Astrocyte of the spinal cord (primary cell): ENCODE measurements at regions not wholly inside any gene's neighbourhood (a gene's known extent, or its start where the extent isn't known, plus 50 kb on each side); places are given as distances from the start of the nearest gene placed in this dataset.

Experiments
- DNase-seq: peaks from one replicate; pipeline ENCODE4 v3.0.0; 2011; ENCODE audit warnings: low read depth, low spot score
- H3K4me3 ChIP-seq: 2 replicates; pipeline ENCODE4 v1.5.1; 2011; ENCODE audit warnings: low read depth, mild to moderate bottlenecking, low read length, moderate library complexity
- in situ Hi-C: cut with HindIII; loops from 2 replicates; pipeline ENCODE4 v1.10.0; 2017; ENCODE audit warnings: low sequenced_read_pairs
- TF ChIP-seq, protein P1 (sequence below): IDR thresholded peaks from 2 replicates; pipeline ENCODE4 v1.5.1; 2012; ENCODE audit warnings: low read depth, mild to moderate bottlenecking, low read length, inconsistent platforms

DNA sequence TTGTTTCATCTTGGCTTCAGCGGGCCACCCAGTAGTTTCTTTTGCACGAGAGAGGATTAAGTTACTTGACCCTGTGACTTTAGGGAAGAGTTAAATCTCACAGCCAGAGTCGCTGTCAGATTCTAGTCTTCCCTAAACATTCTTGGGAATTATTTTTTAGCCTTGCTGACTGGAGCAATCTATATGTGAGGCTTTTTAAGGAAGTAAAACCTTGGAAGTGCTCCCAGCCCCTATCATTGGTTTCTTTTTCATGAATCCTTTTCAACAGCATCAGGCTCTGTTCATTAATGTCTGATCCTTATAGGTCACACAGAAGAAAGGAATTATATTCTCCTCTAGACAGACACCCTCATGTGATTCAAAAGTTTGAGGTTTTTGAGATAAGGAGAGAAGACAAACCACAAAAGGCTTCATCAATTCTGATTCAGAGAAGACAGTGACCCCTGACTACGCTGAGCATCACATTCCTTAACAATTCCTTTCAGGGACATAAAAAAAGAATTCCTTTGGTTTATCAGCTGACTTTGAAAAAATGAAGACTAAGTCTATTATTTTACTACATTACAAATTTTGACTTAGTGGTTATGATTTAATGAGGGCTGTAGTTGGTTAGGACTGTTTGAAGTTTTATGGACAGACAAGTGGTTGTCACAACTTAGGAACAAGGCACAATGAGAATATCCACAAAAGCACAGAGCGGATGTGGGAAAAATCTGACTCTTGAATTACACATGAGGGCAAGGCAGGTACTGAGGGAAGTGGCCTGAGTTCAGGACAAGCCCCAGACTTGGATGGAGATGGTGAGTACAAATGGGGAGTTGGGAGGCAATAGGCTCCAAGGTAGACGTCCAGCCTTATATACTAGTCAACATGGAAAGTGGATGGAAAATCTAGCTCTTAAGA lies 171.1 kb upstream of the STT3B start:
- in situ Hi-C loops = no loop called here
- H3K4me3 ChIP-seq = no peak overlapping the region
- TF ChIP-seq, protein P1, sequence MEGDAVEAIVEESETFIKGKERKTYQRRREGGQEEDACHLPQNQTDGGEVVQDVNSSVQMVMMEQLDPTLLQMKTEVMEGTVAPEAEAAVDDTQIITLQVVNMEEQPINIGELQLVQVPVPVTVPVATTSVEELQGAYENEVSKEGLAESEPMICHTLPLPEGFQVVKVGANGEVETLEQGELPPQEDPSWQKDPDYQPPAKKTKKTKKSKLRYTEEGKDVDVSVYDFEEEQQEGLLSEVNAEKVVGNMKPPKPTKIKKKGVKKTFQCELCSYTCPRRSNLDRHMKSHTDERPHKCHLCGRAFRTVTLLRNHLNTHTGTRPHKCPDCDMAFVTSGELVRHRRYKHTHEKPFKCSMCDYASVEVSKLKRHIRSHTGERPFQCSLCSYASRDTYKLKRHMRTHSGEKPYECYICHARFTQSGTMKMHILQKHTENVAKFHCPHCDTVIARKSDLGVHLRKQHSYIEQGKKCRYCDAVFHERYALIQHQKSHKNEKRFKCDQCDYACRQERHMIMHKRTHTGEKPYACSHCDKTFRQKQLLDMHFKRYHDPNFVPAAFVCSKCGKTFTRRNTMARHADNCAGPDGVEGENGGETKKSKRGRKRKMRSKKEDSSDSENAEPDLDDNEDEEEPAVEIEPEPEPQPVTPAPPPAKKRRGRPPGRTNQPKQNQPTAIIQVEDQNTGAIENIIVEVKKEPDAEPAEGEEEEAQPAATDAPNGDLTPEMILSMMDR = no peak
- peak; percentile 77 for DNase-seq

DNA sequence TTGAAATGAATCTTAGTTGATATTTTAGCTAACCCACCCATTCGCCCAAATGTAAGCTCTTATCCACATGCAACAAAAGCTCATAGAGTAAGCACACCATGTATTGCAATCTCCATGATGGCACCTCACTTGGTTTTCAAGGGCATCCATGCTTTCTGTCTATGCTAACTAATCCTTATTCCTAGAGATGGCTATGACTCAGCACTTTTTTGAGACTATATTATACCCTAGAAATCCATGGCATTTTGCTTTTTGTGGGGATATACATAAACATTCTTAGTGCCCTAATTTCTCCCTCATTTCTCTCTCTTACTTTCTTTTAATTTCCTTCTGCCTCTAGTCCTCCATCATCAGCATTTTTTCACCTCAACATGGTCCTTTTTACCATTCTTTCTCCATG lies 168.5 kb upstream of the STT3B start:
- DNase-seq = no peak
- H3K4me3 ChIP-seq = no peak overlapping the region
- in situ Hi-C loops = no loop called here
- TF ChIP-seq, protein P1 = no peak

DNA sequence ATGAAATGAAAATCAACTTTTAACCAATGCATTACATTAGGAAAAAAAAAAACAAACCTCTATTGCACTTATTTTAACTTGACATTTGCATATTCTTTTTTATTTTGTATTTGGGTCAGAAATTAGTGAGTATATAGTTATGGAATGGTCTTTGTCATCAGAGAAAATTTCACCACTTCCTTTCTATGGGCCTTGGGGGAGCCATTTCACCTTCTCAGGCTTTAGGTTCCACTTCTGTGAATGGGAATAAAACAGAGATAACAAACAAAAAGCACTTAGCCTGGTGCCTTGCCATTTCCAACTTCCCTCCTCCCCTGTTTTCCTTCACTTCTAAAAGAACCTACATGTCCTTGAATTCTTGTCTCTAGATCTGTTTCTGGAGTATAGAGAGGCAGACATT lies 168.0 kb upstream of the STT3B start:
- TF ChIP-seq, protein P1 = peak; percentile 22
- in situ Hi-C loops = no loop called here
- H3K4me3 ChIP-seq = no peak overlapping the region
- DNase-seq = peak; percentile 63

DNA sequence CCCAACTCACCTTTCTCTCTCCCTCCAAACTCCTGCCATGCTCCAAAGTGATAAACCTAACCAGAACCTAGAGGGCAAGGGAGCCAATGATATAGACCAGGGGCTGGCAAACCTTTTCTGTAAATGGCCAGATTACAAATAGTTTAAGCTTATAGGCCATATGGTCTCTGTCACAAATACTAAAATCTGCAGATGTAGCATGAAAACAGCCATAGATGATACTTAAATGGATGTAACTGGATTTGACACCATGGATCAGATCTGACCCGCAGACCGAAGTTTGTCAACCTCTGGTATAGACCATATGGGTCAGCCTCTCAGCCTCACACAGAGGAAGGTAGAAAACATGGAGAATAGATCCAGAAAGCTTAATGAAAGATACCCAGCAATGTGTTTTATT lies 165.2 kb upstream of the STT3B start:
- TF ChIP-seq, protein P1 = no peak
- in situ Hi-C loops = no loop called here
- H3K4me3 ChIP-seq = no peak overlapping the region
- no peak for DNase-seq

DNA sequence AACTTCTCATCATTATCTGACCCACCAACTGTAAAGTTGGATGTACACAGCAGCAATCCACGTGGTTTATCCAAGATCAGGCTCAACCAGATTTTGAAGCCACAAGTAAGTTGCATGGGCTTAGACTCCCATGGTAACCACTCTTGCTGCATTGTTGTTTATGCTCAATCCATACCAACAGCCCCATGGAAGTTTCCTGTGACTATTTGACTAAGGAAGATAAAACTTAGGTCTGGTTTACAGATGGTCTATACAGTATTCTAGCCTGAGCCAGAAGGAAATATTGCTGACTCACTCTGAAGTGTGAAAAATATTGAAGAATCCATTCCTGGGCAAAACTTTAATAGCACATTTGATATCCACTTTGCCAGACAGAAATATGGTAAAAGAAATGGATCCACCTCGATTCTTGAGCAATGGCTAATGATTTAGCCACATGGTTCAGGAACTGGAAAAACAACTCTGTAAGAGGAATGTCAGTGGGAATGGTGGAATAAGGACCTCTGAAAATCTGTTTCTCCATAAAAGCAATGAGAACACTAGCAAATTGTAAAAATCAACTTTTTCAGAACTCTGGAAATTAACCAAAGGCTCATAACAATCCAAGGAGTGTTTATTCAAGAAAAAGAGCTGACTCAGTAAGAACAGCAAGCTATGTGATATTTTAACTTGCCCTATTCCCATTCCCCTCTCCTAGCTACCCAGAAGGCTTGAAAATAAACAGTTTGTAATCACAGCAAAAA lies 162.9 kb upstream of the STT3B start:
- H3K4me3 ChIP-seq = no peak overlapping the region
- peak; percentile 46 for DNase-seq
- TF ChIP-seq, protein P1 = no peak
- in situ Hi-C loops = no loop called here

DNA sequence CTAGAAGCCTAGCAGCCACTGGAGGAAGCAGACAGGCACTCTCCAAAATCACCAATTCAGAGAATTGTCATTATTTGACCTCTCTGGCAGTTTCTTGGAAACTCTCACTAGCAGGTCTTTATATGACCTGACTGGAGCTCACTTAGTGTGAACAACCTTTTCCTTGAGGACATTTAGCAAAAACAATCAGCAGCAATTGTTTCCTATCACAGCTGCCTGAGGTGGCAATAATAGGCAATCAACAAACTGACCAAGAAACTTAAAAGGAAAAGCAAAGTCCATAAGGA lies 162.4 kb upstream of the STT3B start:
- H3K4me3 ChIP-seq = no peak overlapping the region
- TF ChIP-seq, protein P1 = no peak
- in situ Hi-C loops = no loop called here
- no peak for DNase-seq
